Mammary epithelial cell (primary cell): ENCODE measurements at regions not wholly inside any gene's neighbourhood (a gene's known extent, or its start where the extent isn't known, plus 50 kb on each side); places are given as distances from the start of the nearest gene placed in this dataset.

Source experiments
- EZH2 ChIP-seq: IDR thresholded peaks from 2 replicates; pipeline ENCODE4 v1.6.1; 2012; ENCODE audit warnings: low read length, inconsistent platforms, borderline replicate concordance
- TF ChIP-seq, protein P1 (sequence below), 2 donors: IDR thresholded peaks in 1 of 2; conservative IDR thresholded peaks in 1 of 2; 2 replicates each; pipeline ENCODE4 v1.5.1; 2011 to 2012; ENCODE audit warnings: inconsistent platforms in 2 of 2, low read length in 2 of 2, mild to moderate bottlenecking in 2 of 2, control low read depth in 1 of 2, low read depth in 1 of 2; ENCODE audit not compliant: insufficient read depth in 1 of 2; ENCODE audit errors: extremely low read depth in 1 of 2

DNA sequence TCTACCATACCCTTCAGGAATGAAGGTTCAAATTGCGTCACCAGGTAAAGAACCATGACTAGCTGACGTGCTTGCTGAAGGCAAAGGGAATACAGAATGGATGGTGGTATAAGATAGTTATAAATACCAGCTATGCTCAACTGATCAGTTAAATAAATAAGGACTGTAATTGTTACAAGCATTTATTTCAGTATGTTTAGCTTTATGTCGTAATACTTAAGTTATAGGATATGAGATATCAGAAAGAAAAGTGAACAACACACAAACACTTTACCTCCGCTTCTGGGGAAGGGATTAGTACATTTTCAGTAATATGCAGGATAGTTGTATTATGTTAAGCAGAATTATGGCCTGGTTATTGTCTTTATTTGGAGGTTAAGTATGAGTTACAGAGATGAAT is 416.1 kb downstream of the BTG1 start:
- TF ChIP-seq, protein P1, sequence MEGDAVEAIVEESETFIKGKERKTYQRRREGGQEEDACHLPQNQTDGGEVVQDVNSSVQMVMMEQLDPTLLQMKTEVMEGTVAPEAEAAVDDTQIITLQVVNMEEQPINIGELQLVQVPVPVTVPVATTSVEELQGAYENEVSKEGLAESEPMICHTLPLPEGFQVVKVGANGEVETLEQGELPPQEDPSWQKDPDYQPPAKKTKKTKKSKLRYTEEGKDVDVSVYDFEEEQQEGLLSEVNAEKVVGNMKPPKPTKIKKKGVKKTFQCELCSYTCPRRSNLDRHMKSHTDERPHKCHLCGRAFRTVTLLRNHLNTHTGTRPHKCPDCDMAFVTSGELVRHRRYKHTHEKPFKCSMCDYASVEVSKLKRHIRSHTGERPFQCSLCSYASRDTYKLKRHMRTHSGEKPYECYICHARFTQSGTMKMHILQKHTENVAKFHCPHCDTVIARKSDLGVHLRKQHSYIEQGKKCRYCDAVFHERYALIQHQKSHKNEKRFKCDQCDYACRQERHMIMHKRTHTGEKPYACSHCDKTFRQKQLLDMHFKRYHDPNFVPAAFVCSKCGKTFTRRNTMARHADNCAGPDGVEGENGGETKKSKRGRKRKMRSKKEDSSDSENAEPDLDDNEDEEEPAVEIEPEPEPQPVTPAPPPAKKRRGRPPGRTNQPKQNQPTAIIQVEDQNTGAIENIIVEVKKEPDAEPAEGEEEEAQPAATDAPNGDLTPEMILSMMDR (conservative IDR thresholded peaks at IDR 0.05 in 1 of 2, IDR thresholded peaks at IDR 0.05 in 1 of 2; ENCODE audit: extremely low read depth in 1 of 2, insufficient read depth in 1 of 2, low read depth in 1 of 2, low read length in 2 of 2) = no peak
- no peak for TF ChIP-seq EZH2
